ENCODE measurements at regions not wholly inside any gene's neighbourhood (a gene's known extent, or its start where the extent isn't known, plus 50 kb on each side); places are given as distances from the start of the nearest gene placed in this dataset.

DNA sequence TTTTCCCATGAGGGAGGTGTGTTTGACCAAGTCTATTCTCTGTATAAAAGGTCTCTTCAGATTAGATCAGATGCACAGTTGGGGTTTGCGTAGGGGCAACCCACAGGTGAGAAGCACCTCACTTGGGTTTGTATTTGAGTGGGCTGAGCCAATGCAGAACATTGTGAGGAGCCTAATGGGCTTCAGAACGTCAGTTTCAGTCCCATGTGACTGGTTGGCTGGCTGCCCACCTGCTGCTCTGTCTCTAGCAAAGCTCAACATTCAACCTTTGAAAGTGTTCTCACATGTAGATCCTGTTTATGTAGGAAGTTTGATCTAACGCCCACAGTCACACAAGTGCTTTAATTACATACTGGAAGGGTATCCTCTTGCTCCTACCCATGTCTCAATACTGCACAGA lies 105.5 kb downstream of the FASLG start:
- DNase-seq (ENCODE audit: low read depth) (no peak), FAIRE-seq (no peak)
- H3K4me3 ChIP-seq (ENCODE audit: low read depth, low read length) = no peak overlapping the region

DNA sequence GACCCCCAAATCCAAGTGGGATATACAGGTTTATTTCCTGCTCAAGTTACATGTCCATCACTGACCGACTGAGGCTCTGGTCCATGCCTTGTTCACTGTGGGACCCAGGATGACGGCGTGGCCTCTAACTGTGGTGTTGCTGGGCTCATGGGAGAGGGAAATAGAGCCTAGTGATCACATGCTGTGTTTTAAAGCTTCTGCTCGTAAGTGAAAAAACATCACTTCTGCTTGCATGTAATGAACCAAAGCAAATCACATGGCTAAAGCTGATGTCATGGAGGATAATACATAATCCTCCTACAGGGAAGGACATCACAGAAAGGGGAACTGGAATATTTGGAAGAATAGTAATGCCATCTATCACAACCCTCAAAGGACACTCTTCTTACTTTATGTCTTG lies 107.6 kb downstream of the FASLG start:
- no peaks in the 10 kb centered on the region for H3K36me3 ChIP-seq (ENCODE audit: control insufficient read depth, insufficient read depth, low read length)
- TF ChIP-seq, protein P1, sequence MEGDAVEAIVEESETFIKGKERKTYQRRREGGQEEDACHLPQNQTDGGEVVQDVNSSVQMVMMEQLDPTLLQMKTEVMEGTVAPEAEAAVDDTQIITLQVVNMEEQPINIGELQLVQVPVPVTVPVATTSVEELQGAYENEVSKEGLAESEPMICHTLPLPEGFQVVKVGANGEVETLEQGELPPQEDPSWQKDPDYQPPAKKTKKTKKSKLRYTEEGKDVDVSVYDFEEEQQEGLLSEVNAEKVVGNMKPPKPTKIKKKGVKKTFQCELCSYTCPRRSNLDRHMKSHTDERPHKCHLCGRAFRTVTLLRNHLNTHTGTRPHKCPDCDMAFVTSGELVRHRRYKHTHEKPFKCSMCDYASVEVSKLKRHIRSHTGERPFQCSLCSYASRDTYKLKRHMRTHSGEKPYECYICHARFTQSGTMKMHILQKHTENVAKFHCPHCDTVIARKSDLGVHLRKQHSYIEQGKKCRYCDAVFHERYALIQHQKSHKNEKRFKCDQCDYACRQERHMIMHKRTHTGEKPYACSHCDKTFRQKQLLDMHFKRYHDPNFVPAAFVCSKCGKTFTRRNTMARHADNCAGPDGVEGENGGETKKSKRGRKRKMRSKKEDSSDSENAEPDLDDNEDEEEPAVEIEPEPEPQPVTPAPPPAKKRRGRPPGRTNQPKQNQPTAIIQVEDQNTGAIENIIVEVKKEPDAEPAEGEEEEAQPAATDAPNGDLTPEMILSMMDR (IDR thresholded peaks at IDR 0.05; ENCODE audit: insufficient read depth, low read length, severe bottlenecking) = no peak
- no peak overlapping the region for H3K4me3 ChIP-seq (ENCODE audit: low read depth, low read length)
- FAIRE-seq = no peak
- no peaks in the 10 kb centered on the region for H3K27me3 ChIP-seq (ENCODE audit: control insufficient read depth, insufficient read depth, low read length)
- no peak for DNase-seq (ENCODE audit: low read depth)

More for the DNA sequence above, 105.5 kb downstream of the FASLG start:
- H3K27me3 ChIP-seq (ENCODE audit: control insufficient read depth, insufficient read depth, low read length) = no peaks in the 10 kb centered on the region
- TF ChIP-seq, protein P1 (IDR thresholded peaks at IDR 0.05; ENCODE audit: insufficient read depth, low read length, severe bottlenecking) = no peak
- H3K36me3 ChIP-seq (ENCODE audit: control insufficient read depth, insufficient read depth, low read length) = no peaks in the 10 kb centered on the region

DNA sequence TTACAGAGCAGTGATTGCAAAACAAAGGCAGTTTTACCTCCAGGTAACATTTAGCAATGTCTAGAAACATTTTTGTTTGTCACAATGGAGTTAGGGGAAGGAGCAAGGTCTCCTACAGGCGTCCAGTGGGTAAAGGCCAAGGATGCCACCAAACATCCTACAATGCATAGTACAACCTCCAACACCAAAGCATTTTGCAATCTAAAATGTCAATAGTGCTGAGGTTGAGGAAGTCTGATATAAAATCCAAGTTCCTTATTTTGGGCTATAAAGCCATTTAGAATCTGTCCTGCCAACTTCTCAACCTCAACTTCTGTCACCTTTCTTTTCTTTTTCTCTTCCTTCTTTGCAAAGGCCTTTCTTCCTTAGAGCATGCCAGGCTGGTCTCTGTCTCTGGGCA lies 111.2 kb downstream of the FASLG start:
- TF ChIP-seq, protein P1 (IDR thresholded peaks at IDR 0.05; ENCODE audit: insufficient read depth, low read length, severe bottlenecking) = no peak
- DNase-seq (ENCODE audit: low read depth) (no peak), FAIRE-seq (no peak)
- H3K36me3 ChIP-seq (ENCODE audit: control insufficient read depth, insufficient read depth, low read length) = no peaks in the 10 kb centered on the region
- H3K27me3 ChIP-seq (ENCODE audit: control insufficient read depth, insufficient read depth, low read length) = no peaks in the 10 kb centered on the region
- H3K4me3 ChIP-seq (ENCODE audit: low read depth, low read length) = no peak overlapping the region

DNA sequence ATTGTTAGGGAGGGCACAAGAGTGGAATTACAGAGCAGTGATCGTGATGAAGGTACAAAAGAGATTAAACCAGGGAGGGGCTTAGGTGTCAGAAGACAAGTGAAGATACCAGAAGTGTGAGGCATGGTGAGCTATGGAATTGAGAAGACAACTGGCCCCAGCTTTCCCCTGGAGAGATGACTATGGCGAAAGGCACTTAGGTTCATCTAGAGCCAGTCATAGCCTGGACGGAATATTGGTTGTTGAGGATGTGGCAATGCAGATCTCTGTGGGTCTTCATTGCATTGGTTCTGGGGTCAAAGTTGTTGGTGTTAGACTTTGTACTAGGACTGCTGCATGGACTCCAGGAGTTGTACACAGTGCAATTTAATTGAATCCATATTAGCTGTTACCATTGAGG lies 115.7 kb downstream of the FASLG start:
- Histone ChIP-seq H3K4me3 (ENCODE audit: low read depth, low read length) (no peak overlapping the region), H3K27me3 (ENCODE audit: control insufficient read depth, insufficient read depth, low read length) (no peaks in the 10 kb centered on the region), H3K36me3 (ENCODE audit: control insufficient read depth, insufficient read depth, low read length) (no peaks in the 10 kb centered on the region)
- TF ChIP-seq, protein P1 (IDR thresholded peaks at IDR 0.05; ENCODE audit: insufficient read depth, low read length, severe bottlenecking) = no peak
- DNase-seq (ENCODE audit: low read depth) (no peak), FAIRE-seq (peak; percentile 79)

DNA sequence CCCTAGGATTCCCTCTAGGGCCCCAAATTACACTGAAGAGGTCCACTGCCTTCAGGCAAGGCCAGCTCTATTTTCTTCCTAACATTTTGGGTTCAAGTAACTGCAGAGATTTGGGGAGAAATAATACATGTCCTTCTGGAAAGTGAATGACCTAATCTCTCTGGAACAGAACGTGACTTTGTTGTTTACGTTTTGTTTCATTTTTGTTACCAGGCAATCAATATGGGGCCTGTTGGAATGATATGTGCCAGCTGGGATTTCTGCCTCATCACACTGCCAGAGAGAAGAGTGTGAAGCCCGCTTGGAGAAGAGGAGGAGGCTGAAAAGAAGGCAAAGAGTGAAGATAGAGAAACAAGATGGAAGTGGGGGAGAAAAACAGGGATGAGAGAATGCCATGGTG lies 116.7 kb downstream of the FASLG start:
- DNase-seq (ENCODE audit: low read depth) = no peak
- TF ChIP-seq, protein P1 (IDR thresholded peaks at IDR 0.05; ENCODE audit: insufficient read depth, low read length, severe bottlenecking) = no peak
- Histone ChIP-seq H3K4me3 (ENCODE audit: low read depth, low read length) (no peak overlapping the region), H3K27me3 (ENCODE audit: control insufficient read depth, insufficient read depth, low read length) (no peaks in the 10 kb centered on the region), H3K36me3 (ENCODE audit: control insufficient read depth, insufficient read depth, low read length) (no peaks in the 10 kb centered on the region)
- no peak for FAIRE-seq

DNA sequence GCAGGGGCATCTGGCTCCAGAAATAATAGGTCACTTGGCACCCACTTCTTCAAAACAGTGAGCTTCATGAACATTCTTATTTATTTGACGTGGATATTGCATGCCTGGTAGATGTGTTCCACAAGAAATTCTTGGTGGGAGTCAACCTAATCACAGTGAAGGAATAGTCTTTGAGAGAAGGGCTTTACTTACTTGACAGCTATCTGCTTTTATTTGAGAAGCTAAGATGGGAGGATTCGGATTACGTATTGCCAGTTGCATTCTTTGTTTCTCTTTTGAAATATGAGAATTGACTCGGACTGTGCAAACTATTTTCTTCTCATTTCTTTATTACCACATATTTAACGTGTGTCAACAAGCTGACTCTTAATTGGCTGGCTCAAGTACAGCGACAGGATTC lies 117.2 kb downstream of the FASLG start:
- TF ChIP-seq, protein P1 (IDR thresholded peaks at IDR 0.05; ENCODE audit: insufficient read depth, low read length, severe bottlenecking) = no peak
- no peak for FAIRE-seq
- Histone ChIP-seq H3K36me3 (ENCODE audit: control insufficient read depth, insufficient read depth, low read length) (no peaks in the 10 kb centered on the region), H3K4me3 (ENCODE audit: low read depth, low read length) (no peak overlapping the region), H3K27me3 (ENCODE audit: control insufficient read depth, insufficient read depth, low read length) (no peaks in the 10 kb centered on the region)
- DNase-seq (ENCODE audit: low read depth) = peak; percentile 58

Measured in bronchial epithelial cell (primary cell).